Endometrium (tissue), 2 donors: ENCODE measurements at regions not wholly inside any gene's neighbourhood (a gene's known extent, or its start where the extent isn't known, plus 50 kb on each side); places are given as distances from the start of the nearest gene placed in this dataset.

Experiments
- FAIRE-seq: peaks from 2 replicates; lab custom pipeline; 2012; peaks lifted over from hg19 to GRCh38; lab: Jason Lieb, UNC
- donor health status: control.
- donor health status: control.

- FAIRE-seq, result no peak
Measured at GRCh38 chr2:215769246-215769645, 244.1 kb downstream of the MREG start.

GRCh38 chr2:215767625-215768024 is 245.7 kb downstream of the MREG start:
- no peak for FAIRE-seq

GRCh38 chr2:215765729-215766360 is 247.5 kb downstream of the MREG start:
- no peak for FAIRE-seq

- FAIRE-seq, result no peak
Measured at GRCh38 chr2:215764441-215765048, 248.8 kb downstream of the MREG start.

GRCh38 chr2:215760557-215760956 is 252.8 kb downstream of the MREG start:
- FAIRE-seq, result no peak

GRCh38 chr2:215760091-215760490 is 253.3 kb downstream of the MREG start:
- no peak for FAIRE-seq

GRCh38 chr2:215758691-215759090 is 254.7 kb downstream of the MREG start:
- no peak for FAIRE-seq

- FAIRE-seq, result no peak
Measured at GRCh38 chr2:215756346-215756730, 257.0 kb downstream of the MREG start.

GRCh38 chr2:215755641-215756345 is 257.6 kb downstream of the MREG start:
- FAIRE-seq, result no peak

- FAIRE-seq, result no peak
Measured at GRCh38 chr2:215754546-215754945, 258.8 kb downstream of the MREG start.

- no peak for FAIRE-seq
Measured at GRCh38 chr2:215753808-215754207, 259.5 kb downstream of the MREG start.

- no peak for FAIRE-seq
Measured at GRCh38 chr2:215752991-215753390, 260.4 kb downstream of the MREG start.

GRCh38 chr2:215752436-215752835 is 260.9 kb downstream of the MREG start:
- no peak for FAIRE-seq

- FAIRE-seq, result no peak
Measured at GRCh38 chr2:215751911-215752272, 261.5 kb downstream of the MREG start.

- FAIRE-seq, result no peak
Measured at GRCh38 chr2:215751200-215751910, 262.0 kb downstream of the MREG start.

GRCh38 chr2:215750763-215751162 is 262.6 kb downstream of the MREG start:
- no peak for FAIRE-seq

- no peak for FAIRE-seq
Measured at GRCh38 chr2:215749092-215749957, 264.0 kb downstream of the MREG start.

GRCh38 chr2:215748446-215748845 is 264.9 kb downstream of the MREG start:
- FAIRE-seq, result no peak

- FAIRE-seq, result no peak
Measured at GRCh38 chr2:215746887-215747615, 266.3 kb downstream of the MREG start.

- no peak for FAIRE-seq
Measured at GRCh38 chr2:215746226-215746886, 267.0 kb downstream of the MREG start.

GRCh38 chr2:215745331-215745730 is 268.0 kb downstream of the MREG start:
- no peak for FAIRE-seq
